Skeletal muscle satellite cell (primary cell): ENCODE measurements at regions not wholly inside any gene's neighbourhood (a gene's known extent, or its start where the extent isn't known, plus 50 kb on each side); places are given as distances from the start of the nearest gene placed in this dataset.

ENCODE experiments used
- H3K27me3 ChIP-seq: 2 replicates; pipeline ENCODE4 v1.7.0; 2013; ENCODE audit warnings: low read length; ENCODE audit not compliant: control insufficient read depth, insufficient read depth
- H3K36me3 ChIP-seq: 2 replicates; pipeline ENCODE4 v1.7.0; 2013; ENCODE audit warnings: mild to moderate bottlenecking, control low read depth, low read length; ENCODE audit not compliant: insufficient read depth
- H3K4me1 ChIP-seq: 2 replicates; pipeline ENCODE4 v1.7.0; 2013; ENCODE audit warnings: low read length; ENCODE audit not compliant: control insufficient read depth, insufficient read depth
- H3K4me2 ChIP-seq: 2 replicates; pipeline ENCODE4 v1.7.0; 2013; ENCODE audit warnings: mild to moderate bottlenecking, low read length
- H3K4me3 ChIP-seq: 2 replicates; pipeline ENCODE4 v1.7.0; 2013; ENCODE audit warnings: low read length
- H3K9ac ChIP-seq: 2 replicates; pipeline ENCODE4 v1.7.0; 2013; ENCODE audit warnings: mild to moderate bottlenecking, low read depth, low read length, moderate library complexity
- H3K9me3 ChIP-seq: replicated peaks from 2 replicates; pipeline ENCODE4 v1.7.0; 2013; ENCODE audit warnings: mild to moderate bottlenecking, control low read depth, low read length

DNA sequence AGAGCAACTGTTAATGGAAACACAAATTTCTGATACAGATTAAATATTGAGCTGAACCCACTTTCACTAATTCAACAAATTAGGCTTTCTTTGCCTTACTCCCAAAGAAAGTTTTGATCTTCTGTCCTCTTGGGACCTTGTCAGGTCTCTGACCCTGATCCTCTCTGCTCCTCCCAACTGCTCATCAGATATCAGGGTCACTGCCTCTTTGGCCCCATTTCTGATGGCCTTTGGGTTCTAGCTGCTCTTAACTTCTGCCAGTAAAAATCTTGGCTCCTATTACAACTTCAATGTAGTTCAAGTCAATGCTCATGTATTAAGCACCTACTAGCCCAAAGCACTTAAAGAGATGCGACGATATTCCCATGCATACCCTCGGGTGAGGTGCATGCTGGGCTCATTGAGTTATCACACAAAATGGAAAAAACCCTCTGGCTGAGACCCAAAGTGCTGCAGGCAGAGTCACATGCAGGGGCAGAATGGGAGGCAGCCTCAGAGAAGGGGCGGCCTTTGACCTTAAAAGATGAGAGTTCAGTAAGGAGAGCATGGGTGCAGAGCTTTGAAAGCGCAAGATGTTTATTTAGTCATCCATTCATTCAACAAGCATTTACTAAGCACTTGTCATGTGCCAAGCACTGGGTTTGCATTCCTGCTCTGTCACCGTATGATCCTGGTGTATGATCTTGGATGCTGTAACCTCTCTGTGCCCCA, 183.4 kb downstream of the USP12 start:
- H3K4me1 ChIP-seq: peaks cover 8% of the 10 kb centered on the region
- H3K36me3 ChIP-seq: no peaks in the 10 kb centered on the region
- H3K4me2 ChIP-seq: no peak overlapping the region
- no peak overlapping the region for H3K4me3 ChIP-seq
- H3K9me3 ChIP-seq: no peaks in the 10 kb centered on the region
- no peak overlapping the region for H3K9ac ChIP-seq
- H3K27me3 ChIP-seq: peaks cover 56% of the 10 kb centered on the region

DNA sequence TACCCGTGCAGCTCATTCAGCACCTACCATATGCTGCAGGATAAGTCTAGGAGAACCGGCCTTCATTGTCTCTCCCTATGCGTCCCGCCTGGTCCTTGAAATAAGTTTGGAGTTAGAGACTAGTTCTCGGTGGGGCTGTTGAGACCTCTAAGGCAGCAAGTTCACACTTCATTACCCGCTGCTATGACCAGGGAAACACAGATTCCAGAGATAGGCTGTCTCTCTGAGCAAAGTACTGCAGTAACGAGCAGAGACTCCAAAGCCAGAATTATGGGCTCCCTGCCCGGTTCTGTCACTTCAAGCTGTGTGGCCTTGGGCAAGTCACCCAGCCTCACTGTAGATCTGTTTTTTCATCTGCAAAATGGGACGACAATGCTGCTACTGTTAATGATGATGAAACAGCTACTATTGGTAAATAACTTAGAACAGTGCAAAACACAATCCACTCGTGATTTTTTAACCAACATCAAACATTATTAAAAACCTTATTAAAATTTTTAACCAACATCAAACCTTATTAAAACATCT, 184.1 kb downstream of the USP12 start:
- peaks cover 13% of the 10 kb centered on the region for H3K4me1 ChIP-seq
- no peak overlapping the region for H3K9ac ChIP-seq
- no peak overlapping the region for H3K4me3 ChIP-seq
- no peak overlapping the region for H3K4me2 ChIP-seq
- peaks cover 56% of the 10 kb centered on the region for H3K27me3 ChIP-seq
- H3K36me3 ChIP-seq: no peaks in the 10 kb centered on the region
- no peaks in the 10 kb centered on the region for H3K9me3 ChIP-seq

DNA sequence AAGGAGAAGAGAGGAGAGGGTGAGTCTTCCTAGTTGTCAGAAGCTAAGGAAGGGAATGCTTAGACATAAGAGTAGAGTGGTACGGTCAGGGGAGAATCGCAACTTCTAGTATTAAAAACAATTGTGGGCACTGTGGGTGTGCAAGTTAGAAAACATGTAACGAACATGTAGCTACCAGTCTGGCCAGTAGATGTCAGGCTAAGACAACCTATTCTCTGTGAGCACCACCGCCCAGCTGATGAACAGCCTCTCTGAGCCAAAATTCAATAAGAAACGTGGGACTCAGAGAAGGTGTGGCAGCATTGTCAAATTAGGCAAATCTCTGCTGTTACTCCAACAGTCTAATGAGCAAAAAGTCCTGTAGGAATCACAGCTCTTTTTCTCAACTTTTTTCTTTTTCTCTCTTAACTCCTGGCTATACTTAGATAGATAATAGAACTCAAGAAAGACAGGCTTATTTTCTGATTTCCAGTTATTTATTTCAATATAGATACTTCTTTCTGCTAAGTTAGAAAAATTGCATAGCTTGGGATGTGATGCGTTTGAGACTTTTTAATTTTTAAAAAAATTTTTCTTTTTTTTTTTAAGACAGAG, 186.2 kb downstream of the USP12 start:
- Histone ChIP-seq H3K4me3 (no peak overlapping the region), H3K27me3 (peaks cover 45% of the 10 kb centered on the region), H3K36me3 (no peaks in the 10 kb centered on the region), H3K9ac (no peak overlapping the region), H3K9me3 (no peaks in the 10 kb centered on the region), H3K4me2 (no peak overlapping the region), H3K4me1 (peaks cover 14% of the 10 kb centered on the region)

DNA sequence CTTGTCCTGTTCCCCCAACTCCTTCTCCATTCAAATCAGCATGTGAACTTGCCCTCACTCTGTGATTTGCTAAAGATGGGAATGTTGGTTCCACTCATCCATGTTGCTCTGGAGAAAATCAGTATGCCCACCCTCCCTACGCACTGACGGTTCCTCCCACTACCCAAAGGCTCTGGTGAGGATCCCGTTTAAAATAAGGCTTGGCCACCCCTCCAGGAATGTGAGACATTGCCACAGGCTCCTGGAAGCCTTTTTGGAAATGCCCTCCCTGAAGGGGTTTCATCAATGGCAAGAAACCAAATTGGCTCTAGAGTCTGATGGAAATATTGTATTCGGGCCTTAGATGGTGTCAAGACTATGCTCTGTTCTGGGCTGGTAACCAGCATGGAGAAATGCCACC, 187.3 kb downstream of the USP12 start:
- peaks cover 42% of the 10 kb centered on the region for H3K27me3 ChIP-seq
- no peak overlapping the region for H3K9ac ChIP-seq
- H3K4me1 ChIP-seq: peaks cover 14% of the 10 kb centered on the region
- no peak overlapping the region for H3K4me2 ChIP-seq
- H3K36me3 ChIP-seq: no peaks in the 10 kb centered on the region
- H3K9me3 ChIP-seq: no peaks in the 10 kb centered on the region
- no peak overlapping the region for H3K4me3 ChIP-seq

DNA sequence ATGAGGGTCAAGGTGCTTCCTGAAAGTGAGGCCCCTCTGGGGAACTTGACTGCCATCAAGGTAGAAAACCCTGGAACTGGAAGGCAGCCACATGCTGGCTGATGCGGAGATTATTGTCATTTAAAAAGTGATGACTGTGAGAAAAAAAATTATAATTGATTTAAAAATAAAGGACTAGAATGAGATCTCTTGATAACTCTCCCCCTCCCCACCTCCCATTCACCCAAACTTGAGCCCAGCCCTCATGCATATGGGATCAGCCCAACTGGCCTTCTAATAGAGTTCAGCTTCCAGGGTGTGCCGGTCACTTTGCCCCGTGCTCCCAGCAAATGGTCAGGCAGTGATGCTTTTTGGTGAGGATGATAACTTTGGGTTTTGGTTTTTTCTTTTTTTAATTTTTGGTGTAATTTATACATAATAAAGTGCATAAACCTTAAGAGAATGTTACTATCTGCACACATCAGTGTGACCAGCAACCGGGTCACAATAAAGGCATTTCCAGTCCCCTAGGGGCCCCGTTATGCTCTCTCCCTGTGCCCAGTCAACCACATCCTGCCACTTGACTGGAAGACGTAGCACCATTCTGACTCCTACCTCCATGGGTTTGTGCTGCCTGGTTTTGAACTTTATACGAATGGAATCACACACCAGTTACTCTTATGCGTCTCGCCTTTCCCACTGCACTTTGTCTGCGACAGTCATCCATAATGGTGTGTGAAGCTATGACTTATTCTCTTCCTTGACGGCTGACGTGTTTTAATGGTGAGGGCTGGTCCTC, 187.9 kb downstream of the USP12 start:
- H3K36me3 ChIP-seq: no peaks in the 10 kb centered on the region
- no peak overlapping the region for H3K9ac ChIP-seq
- peak overlapping the region; percentile 67 for H3K4me2 ChIP-seq
- no peak overlapping the region for H3K4me3 ChIP-seq
- peaks cover 14% of the 10 kb centered on the region for H3K4me1 ChIP-seq
- no peaks in the 10 kb centered on the region for H3K9me3 ChIP-seq
- H3K27me3 ChIP-seq: peaks cover 42% of the 10 kb centered on the region

DNA sequence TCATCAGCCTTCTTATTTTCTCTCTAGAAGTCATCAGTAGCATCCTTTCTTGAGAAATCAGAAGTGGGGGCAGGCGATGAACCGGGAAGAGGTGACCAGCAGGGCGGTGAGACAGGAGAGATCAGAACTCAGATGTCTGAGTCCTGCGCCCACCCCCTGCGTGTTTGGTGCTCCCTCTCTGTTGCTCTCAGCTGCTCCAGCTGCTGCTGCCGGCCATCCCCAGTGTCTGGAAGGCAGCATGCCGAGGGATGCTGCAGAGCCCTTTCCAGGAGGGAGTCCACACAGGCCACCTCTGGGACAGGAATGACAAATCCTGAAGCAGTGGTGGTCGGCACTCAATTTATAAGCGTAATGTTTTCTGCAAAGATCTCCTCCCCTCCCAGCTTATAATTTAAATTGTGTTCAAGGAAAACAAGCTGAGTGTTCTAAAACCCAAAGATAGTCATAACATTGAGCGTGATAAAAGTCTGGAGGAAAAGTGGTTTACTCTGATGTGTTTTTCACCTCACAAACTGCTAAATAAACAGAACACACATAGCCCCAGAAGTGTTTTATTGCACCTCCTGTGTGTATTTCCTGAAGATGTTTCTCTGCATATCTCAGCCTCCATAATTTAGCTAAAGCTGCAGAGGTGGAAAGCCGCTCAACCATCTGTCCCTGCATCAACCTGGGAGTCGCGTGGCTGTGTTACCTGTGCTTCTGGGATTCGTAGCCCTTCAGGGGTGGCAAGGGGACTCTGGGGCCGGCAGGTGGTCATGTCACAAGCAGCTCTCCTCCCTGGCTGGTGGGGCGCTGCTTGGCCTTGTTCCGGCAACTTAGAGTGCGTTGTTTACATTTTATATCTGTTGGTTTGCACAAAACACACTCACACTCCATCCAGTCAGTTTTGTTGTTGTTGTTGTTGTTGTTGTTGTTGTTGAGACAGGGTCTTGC, 191.2 kb downstream of the USP12 start:
- no peaks in the 10 kb centered on the region for H3K36me3 ChIP-seq
- H3K9me3 ChIP-seq: no peaks in the 10 kb centered on the region
- H3K4me3 ChIP-seq: no peak overlapping the region
- H3K4me2 ChIP-seq: no peak overlapping the region
- H3K27me3 ChIP-seq: peaks cover 29% of the 10 kb centered on the region
- H3K9ac ChIP-seq: no peak overlapping the region
- peaks cover 14% of the 10 kb centered on the region for H3K4me1 ChIP-seq

DNA sequence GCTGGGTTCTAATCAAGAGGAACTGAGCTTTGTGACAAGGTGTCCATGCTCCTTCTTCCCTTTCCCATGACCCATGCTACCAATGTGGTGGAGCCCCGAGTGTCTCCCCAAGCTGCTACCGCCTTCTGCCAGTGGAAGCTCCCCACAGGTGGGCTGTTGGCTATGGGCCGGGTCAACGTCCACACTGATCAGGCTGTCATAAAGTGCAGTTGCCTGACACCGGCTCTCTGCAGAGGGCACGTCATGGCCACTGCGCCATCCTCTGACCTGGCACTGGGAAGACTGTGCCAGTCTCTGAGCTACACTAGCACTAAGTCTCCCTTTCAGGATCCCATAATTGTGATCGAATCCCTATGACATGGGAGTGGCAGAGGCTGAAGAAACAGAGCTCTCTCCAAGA, 192.3 kb downstream of the USP12 start:
- H3K4me1 ChIP-seq: peaks cover 14% of the 10 kb centered on the region
- H3K9me3 ChIP-seq: no peaks in the 10 kb centered on the region
- H3K9ac ChIP-seq: no peak overlapping the region

DNA sequence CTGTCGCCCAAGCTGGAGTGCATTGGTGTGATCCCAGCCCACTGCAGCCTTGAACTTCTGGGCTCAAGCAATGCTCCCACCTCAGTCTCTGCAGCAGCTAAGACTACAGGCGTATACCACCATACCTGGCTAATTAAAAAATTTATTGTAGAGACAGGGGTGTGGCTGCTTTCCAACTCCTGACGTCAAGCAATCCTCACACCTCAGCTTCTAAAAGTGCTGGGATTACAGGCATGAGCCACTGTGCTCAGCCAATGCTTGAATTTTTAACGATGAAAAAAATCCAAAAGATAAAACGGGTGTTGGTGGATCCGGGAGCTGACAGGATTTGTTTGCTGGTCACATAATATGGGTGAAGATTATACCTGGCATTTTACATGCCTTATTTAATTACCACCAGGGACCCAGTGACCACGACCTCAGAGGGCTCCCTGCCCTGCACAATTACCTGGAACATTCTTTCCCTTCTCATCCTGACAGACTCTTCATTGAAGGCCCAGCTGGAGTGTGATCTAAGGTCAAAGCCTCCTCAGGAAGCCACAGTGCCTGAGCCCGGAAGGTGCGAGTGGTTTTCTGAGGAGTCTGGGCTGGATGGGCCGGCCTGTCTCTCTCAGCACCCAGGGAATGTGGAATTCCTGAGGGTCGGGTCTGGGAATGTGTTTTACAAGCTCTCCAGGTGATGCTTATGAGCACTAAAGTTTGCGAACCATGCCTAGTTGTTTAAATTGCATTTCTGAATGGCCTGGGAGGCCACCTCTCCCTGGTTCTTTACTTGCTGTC, 193.3 kb downstream of the USP12 start:
- no peak overlapping the region for H3K9ac ChIP-seq
- no peaks in the 10 kb centered on the region for H3K9me3 ChIP-seq
- H3K4me2 ChIP-seq: no peak overlapping the region
- no peak overlapping the region for H3K4me3 ChIP-seq
- peaks cover 7% of the 10 kb centered on the region for H3K4me1 ChIP-seq
- no peaks in the 10 kb centered on the region for H3K36me3 ChIP-seq
- H3K27me3 ChIP-seq: peaks cover 35% of the 10 kb centered on the region

More for the DNA sequence above, 192.3 kb downstream of the USP12 start:
- H3K36me3 ChIP-seq: no peaks in the 10 kb centered on the region
- H3K27me3 ChIP-seq: peaks cover 29% of the 10 kb centered on the region
- no peak overlapping the region for H3K4me2 ChIP-seq
- H3K4me3 ChIP-seq: no peak overlapping the region

DNA sequence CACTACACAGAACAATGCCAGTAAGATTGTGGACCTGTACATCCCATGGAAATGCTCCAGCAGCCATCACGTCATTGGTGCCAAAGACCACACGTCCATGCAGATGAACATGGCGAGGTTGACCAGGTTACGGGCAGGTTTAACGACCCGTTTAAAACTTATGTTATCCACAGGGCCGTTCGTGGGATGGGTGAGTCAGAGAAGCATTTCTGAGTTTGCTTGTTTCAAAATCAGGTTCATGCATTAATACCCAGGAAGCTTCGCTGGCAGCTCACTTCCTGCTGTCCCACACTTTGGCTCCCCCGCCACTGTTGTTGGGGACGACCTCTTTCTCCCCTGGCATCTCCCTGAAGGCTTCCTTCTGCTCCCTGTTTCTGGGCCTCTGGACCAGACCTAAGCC, 194.1 kb downstream of the USP12 start:
- Histone ChIP-seq H3K4me1 (peaks cover 2% of the 10 kb centered on the region), H3K4me3 (no peak overlapping the region), H3K9ac (no peak overlapping the region), H3K9me3 (no peaks in the 10 kb centered on the region), H3K4me2 (peak overlapping the region; percentile 27), H3K36me3 (no peaks in the 10 kb centered on the region), H3K27me3 (peaks cover 35% of the 10 kb centered on the region)

DNA sequence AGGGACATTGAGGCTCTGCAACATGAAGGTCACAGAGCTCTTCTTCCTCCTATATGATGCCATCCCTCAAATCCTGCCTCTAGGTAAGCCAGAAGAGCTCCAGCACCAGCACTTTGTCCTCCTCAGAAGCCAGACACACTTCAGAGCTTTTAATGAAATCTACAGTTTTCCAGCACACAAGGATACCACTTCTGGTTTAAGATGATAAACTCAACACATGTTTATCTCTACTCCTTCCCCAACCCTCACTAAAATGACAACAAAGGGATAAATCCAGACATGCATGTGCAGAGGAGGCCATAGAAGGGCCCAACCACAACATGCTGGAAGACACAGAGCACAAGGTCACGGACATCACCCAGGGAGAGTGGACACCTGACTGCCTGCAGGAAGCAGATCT, 195.3 kb downstream of the USP12 start:
- H3K4me3 ChIP-seq: no peak overlapping the region
- H3K4me2 ChIP-seq: no peak overlapping the region
- no peaks in the 10 kb centered on the region for H3K4me1 ChIP-seq
- H3K9me3 ChIP-seq: no peaks in the 10 kb centered on the region
- H3K27me3 ChIP-seq: peaks cover 35% of the 10 kb centered on the region
- no peak overlapping the region for H3K9ac ChIP-seq
- no peaks in the 10 kb centered on the region for H3K36me3 ChIP-seq
